Fibroblast of lung (primary cell): ENCODE measurements at regions not wholly inside any gene's neighbourhood (a gene's known extent, or its start where the extent isn't known, plus 50 kb on each side); places are given as distances from the start of the nearest gene placed in this dataset.

Experiments used
- DNase-seq, 2 donors: peaks; one replicate each; pipeline versions ENCODE4 v3.0.0 to v3.0.0-alpha.2; 2010; ENCODE audit warnings: low read depth in 2 of 2
- H2AFZ ChIP-seq: 2 replicates; pipeline ENCODE4 v1.5.1; 2012; ENCODE audit warnings: low read length, control low read depth, inconsistent platforms
- H3K27ac ChIP-seq: 2 replicates; pipeline ENCODE4 v1.5.1; 2011; ENCODE audit warnings: low read length, control low read depth; ENCODE audit not compliant: insufficient read depth
- H3K27me3 ChIP-seq: 2 replicates; pipeline ENCODE4 v1.5.1; 2011; ENCODE audit warnings: mild to moderate bottlenecking, low read length; ENCODE audit not compliant: control insufficient read depth, insufficient read depth
- H3K36me3 ChIP-seq: 2 replicates; pipeline ENCODE4 v1.5.1; 2011; ENCODE audit warnings: low read length; ENCODE audit not compliant: control insufficient read depth, insufficient read depth
- H3K4me1 ChIP-seq: 2 replicates; pipeline ENCODE4 v1.5.1; 2011; ENCODE audit warnings: low read length; ENCODE audit not compliant: control insufficient read depth, insufficient read depth; ENCODE audit errors: extremely low read depth
- H3K4me2 ChIP-seq: 2 replicates; pipeline ENCODE4 v1.5.1; 2011; ENCODE audit warnings: low read length, control low read depth; ENCODE audit not compliant: insufficient read depth; ENCODE audit errors: extremely low read depth
- H3K4me3 ChIP-seq, 4 experiments: fragments of 200-600 bp in 1 of 4; sonication (generic) in 1 of 4; replicated peaks in 1 of 4; 2 replicates each; pipeline ENCODE4 v1.5.1; 2011 to 2016; ENCODE audit warnings: low read length in 4 of 4, low read depth in 3 of 4, mild to moderate bottlenecking in 3 of 4, control low read depth in 2 of 4, inconsistent platforms in 1 of 4, mixed read lengths in 1 of 4; ENCODE audit not compliant: insufficient read depth in 1 of 4; ENCODE audit errors: control extremely low read depth in 1 of 4
- H3K79me2 ChIP-seq: 2 replicates; pipeline ENCODE4 v1.5.1; 2012; ENCODE audit warnings: mild to moderate bottlenecking, low read length, inconsistent platforms; ENCODE audit not compliant: control insufficient read depth, insufficient read depth
- H3K9ac ChIP-seq: 2 replicates; pipeline ENCODE4 v1.5.1; 2011; ENCODE audit warnings: mild to moderate bottlenecking, low read length, control low read depth; ENCODE audit not compliant: insufficient read depth
- H3K9me3 ChIP-seq: 2 replicates; pipeline ENCODE4 v1.5.1; 2012; ENCODE audit warnings: low read depth, low read length; ENCODE audit not compliant: control insufficient read depth, insufficient read depth
- H4K20me1 ChIP-seq: 2 replicates; pipeline ENCODE4 v1.5.1; 2011; ENCODE audit warnings: low read length; ENCODE audit not compliant: control insufficient read depth, insufficient read depth; ENCODE audit errors: extremely low read depth
- CTCF ChIP-seq, 2 donors: IDR thresholded peaks in 1 of 2; conservative IDR thresholded peaks in 1 of 2; 1 replicate in 1 of 2; 2 replicates in 1 of 2; pipeline ENCODE4 v1.5.1; 2011 to 2012; ENCODE audit warnings: low read length in 2 of 2, control low read depth in 1 of 2, inconsistent platforms in 1 of 2, low read depth in 1 of 2, mild to moderate bottlenecking in 1 of 2
- EZH2 ChIP-seq: IDR thresholded peaks from 2 replicates; pipeline ENCODE4 v1.5.1; 2012; ENCODE audit warnings: low read length, control low read depth, mild to moderate bottlenecking; ENCODE audit errors: missing control alignments

GRCh38 chr5:2681476-2681875 is 70.0 kb downstream of the IRX2 start:
- H3K4me2 ChIP-seq, result no peak overlapping the region
- no peaks in the 10 kb centered on the region for H3K79me2 ChIP-seq
- H3K9ac ChIP-seq, result no peak overlapping the region
- TF ChIP-seq EZH2, result no peak
- no peak for TF ChIP-seq CTCF (conservative IDR thresholded peaks at IDR 0.05 in 1 of 2, IDR thresholded peaks at IDR 0.05 in 1 of 2; ENCODE audit: low read depth in 1 of 2, low read length in 2 of 2)
- H3K4me1 ChIP-seq, result no peaks in the 10 kb centered on the region
- no peak overlapping the region for H2AFZ ChIP-seq
- H3K36me3 ChIP-seq, result no peaks in the 10 kb centered on the region
- no peak overlapping the region for H3K4me3 ChIP-seq
- H4K20me1 ChIP-seq, result no peaks in the 10 kb centered on the region
- no peak overlapping the region for H3K27ac ChIP-seq
- H3K27me3 ChIP-seq, result no peaks in the 10 kb centered on the region
- DNase-seq, result no peak
- no peaks in the 10 kb centered on the region for H3K9me3 ChIP-seq

- Histone ChIP-seq H3K9ac (no peak overlapping the region), H3K36me3 (no peaks in the 10 kb centered on the region), H3K4me1 (no peaks in the 10 kb centered on the region), H3K27me3 (no peaks in the 10 kb centered on the region), H3K27ac (no peak overlapping the region), H2AFZ (no peak overlapping the region), H4K20me1 (no peaks in the 10 kb centered on the region), H3K4me3 (no peak overlapping the region), H3K79me2 (no peaks in the 10 kb centered on the region), H3K9me3 (no peaks in the 10 kb centered on the region), H3K4me2 (no peak overlapping the region)
- TF ChIP-seq EZH2, result no peak
- no peak for TF ChIP-seq CTCF (conservative IDR thresholded peaks at IDR 0.05 in 1 of 2, IDR thresholded peaks at IDR 0.05 in 1 of 2; ENCODE audit: low read depth in 1 of 2, low read length in 2 of 2)
- peak in 1 of 2 donors; percentile 60 for DNase-seq
Observed at GRCh38 chr5:2680979-2681378, 70.5 kb downstream of the IRX2 start.

- Histone ChIP-seq H3K9me3 (no peaks in the 10 kb centered on the region), H3K4me1 (no peaks in the 10 kb centered on the region), H3K9ac (no peak overlapping the region), H4K20me1 (no peaks in the 10 kb centered on the region), H3K4me2 (no peak overlapping the region), H3K27me3 (no peaks in the 10 kb centered on the region), H2AFZ (no peak overlapping the region), H3K36me3 (no peaks in the 10 kb centered on the region), H3K79me2 (no peaks in the 10 kb centered on the region), H3K27ac (no peak overlapping the region), H3K4me3 (no peak overlapping the region)
- no peak for DNase-seq
- TF ChIP-seq EZH2 (no peak), CTCF (conservative IDR thresholded peaks at IDR 0.05 in 1 of 2, IDR thresholded peaks at IDR 0.05 in 1 of 2; ENCODE audit: low read depth in 1 of 2, low read length in 2 of 2) (no peak)
Observed at GRCh38 chr5:2677689-2678088, 73.8 kb downstream of the IRX2 start.
